Endothelial cell of umbilical vein (primary cell): ENCODE measurements at regions not wholly inside any gene's neighbourhood (a gene's known extent, or its start where the extent isn't known, plus 50 kb on each side); places are given as distances from the start of the nearest gene placed in this dataset.

Source experiments
- BruUV-seq: library from RNA; stranded (reverse); fragments of 400-500 nt; replicated peaks from 2 replicates; lab custom pipeline; 2021; lab: Mats Ljungman, UMichigan
- CTCF ChIA-PET: fragments of 300-600, 350-600 bp; sonication (Branson Sonifier 250); formaldehyde crosslinking; loops from one replicate; lab custom pipeline; 2021; ENCODE audit warnings: antibody characterized with exemption, inconsistent platforms; lab: Charles Lee
- POLR2A ChIA-PET: fragments of 300-600, 350-600 bp; sonication (Branson Sonifier 250); formaldehyde crosslinking; loops from one replicate; lab custom pipeline; 2021; ENCODE audit warnings: antibody characterized with exemption, inconsistent platforms; lab: Charles Lee
- DNase-seq: peaks from one replicate; pipeline ENCODE4 v3.0.0-alpha.2; 2011; ENCODE audit warnings: low read depth, low spot score
- FAIRE-seq: peaks from 2 replicates; lab custom pipeline; 2011; peaks lifted over from hg19 to GRCh38; lab: Jason Lieb, UNC
- H2AFZ ChIP-seq: 2 replicates; pipeline ENCODE4 v1.6.0; 2012; ENCODE audit warnings: low read depth, low read length, control low read depth, inconsistent platforms
- H3K27ac ChIP-seq: 2 replicates; pipeline ENCODE4 v1.5.1; 2011; ENCODE audit warnings: low read depth, mild to moderate bottlenecking, control low read depth, low read length, moderate library complexity; ENCODE audit not compliant: insufficient read depth
- H3K27me3 ChIP-seq, 2 experiments: 2 replicates each; pipeline versions ENCODE4 v1.6.0 to v1.6.1; 2011; ENCODE audit warnings: low read length in 2 of 2, mixed read lengths in 1 of 2; ENCODE audit not compliant: control insufficient read depth in 2 of 2, insufficient read depth in 2 of 2
- H3K36me3 ChIP-seq, 2 experiments: 2 replicates in 1 of 2; 3 replicates in 1 of 2; pipeline ENCODE4 v1.5.1; 2011; ENCODE audit warnings: low read length in 2 of 2, mild to moderate bottlenecking in 1 of 2, moderate library complexity in 1 of 2; ENCODE audit not compliant: control insufficient read depth in 2 of 2, insufficient read depth in 2 of 2; ENCODE audit errors: extremely low read depth in 1 of 2
- H3K4me1 ChIP-seq: 3 replicates; pipeline ENCODE4 v1.5.1; 2011; ENCODE audit warnings: mild to moderate bottlenecking, low read length; ENCODE audit not compliant: control insufficient read depth, insufficient read depth; ENCODE audit errors: extremely low read depth
- H3K4me2 ChIP-seq: 2 replicates; pipeline ENCODE4 v1.6.1; 2011; ENCODE audit warnings: low read length, control low read depth, mixed read lengths; ENCODE audit not compliant: insufficient read depth
- H3K4me3 ChIP-seq, 3 experiments: fragments of 200-600 bp in 1 of 3; sonication (generic), shearing (Covaris generic) in 1 of 3; replicated peaks in 1 of 3; 2 replicates each; pipeline ENCODE4 v1.5.1; 2011 to 2016; ENCODE audit warnings: control low read depth in 3 of 3, low read length in 3 of 3, mild to moderate bottlenecking in 2 of 3, inconsistent platforms in 1 of 3, low read depth in 1 of 3, moderate library complexity in 1 of 3; ENCODE audit not compliant: insufficient read depth in 1 of 3
- H3K79me2 ChIP-seq: 2 replicates; pipeline ENCODE4 v1.6.0; 2012; ENCODE audit warnings: low read length, inconsistent platforms; ENCODE audit not compliant: control insufficient read depth, insufficient read depth
- H3K9ac ChIP-seq: replicated peaks from 2 replicates; pipeline ENCODE3; 2011; ENCODE audit warnings: low read length, control low read depth; ENCODE audit not compliant: insufficient read depth; ENCODE audit errors: extremely low read depth
- H3K9me1 ChIP-seq: replicated peaks from 3 replicates; pipeline ENCODE4 v1.6.0; 2011; ENCODE audit warnings: mild to moderate bottlenecking, low read length; ENCODE audit not compliant: control insufficient read depth, insufficient read depth; ENCODE audit errors: extremely low read depth
- H3K9me3 ChIP-seq: replicated peaks from 2 replicates; pipeline ENCODE4 v1.5.1; 2012; ENCODE audit warnings: low read length, inconsistent platforms; ENCODE audit not compliant: control insufficient read depth, insufficient read depth
- H4K20me1 ChIP-seq: replicated peaks from 2 replicates; pipeline ENCODE3; 2011; ENCODE audit warnings: mild to moderate bottlenecking, low read length; ENCODE audit not compliant: control insufficient read depth, insufficient read depth; ENCODE audit errors: extremely low read depth
- EZH2 ChIP-seq: IDR thresholded peaks from 2 replicates; pipeline ENCODE4 v1.6.1; 2012; ENCODE audit warnings: borderline replicate concordance, low read depth, mild to moderate bottlenecking, moderate library complexity, low read length, inconsistent platforms; ENCODE audit not compliant: severe bottlenecking
- FOS ChIP-seq: IDR thresholded peaks from 2 replicates; pipeline ENCODE4 v1.6.1; 2011; ENCODE audit warnings: mild to moderate bottlenecking, low read length, moderate library complexity, borderline replicate concordance; ENCODE audit not compliant: insufficient read depth
- GATA2 ChIP-seq: IDR thresholded peaks from 2 replicates; pipeline ENCODE4 v1.7.0; 2011; ENCODE audit warnings: low read depth, mild to moderate bottlenecking, moderate library complexity, mixed read lengths, low read length; ENCODE audit not compliant: insufficient read length, insufficient read depth
- JUN ChIP-seq: IDR thresholded peaks from 2 replicates; pipeline ENCODE4 v1.6.1; 2011; ENCODE audit warnings: borderline replicate concordance, low read depth; ENCODE audit not compliant: insufficient read length, insufficient read depth
- MYC ChIP-seq: IDR thresholded peaks from one replicate; pipeline ENCODE4 v1.6.1; 2011; ENCODE audit warnings: mild to moderate bottlenecking, low read depth, low read length
- POLR2A ChIP-seq: IDR thresholded peaks from 2 replicates; pipeline ENCODE4 v1.6.1; 2012; ENCODE audit warnings: low read depth, mild to moderate bottlenecking, control low read depth, low read length
- POLR2AphosphoS5 ChIP-seq: IDR thresholded peaks from 2 replicates; pipeline ENCODE4 v1.6.1; 2012; ENCODE audit warnings: low read depth, mild to moderate bottlenecking, control low read depth, low read length, moderate library complexity; ENCODE audit not compliant: insufficient read depth
- dilution Hi-C: fragments of 300-500 bp; cut with MboI; formaldehyde crosslinking; loops from one replicate; pipeline ENCODE4 v1.15.0; 2019; ENCODE audit warnings: low sequenced_read_pairs; ENCODE audit not compliant: extremely low pct_ligation_motif_present
- intact Hi-C: fragments of 100-400 bp; cut with micrococcal nuclease; formaldehyde crosslinking; loops from one replicate; pipeline ENCODE4 v1.10.0; 2022
- TF ChIP-seq, protein P1 (sequence below), 2 donors: IDR thresholded peaks; 1 replicate in 1 of 2; 2 replicates in 1 of 2; pipeline ENCODE4 v1.5.1; 2011; ENCODE audit warnings: low read length in 2 of 2, mild to moderate bottlenecking in 2 of 2, moderate library complexity in 2 of 2, control low read depth in 1 of 2, inconsistent platforms in 1 of 2, low read depth in 1 of 2; ENCODE audit not compliant: insufficient read depth in 1 of 2; ENCODE audit errors: extremely low read depth in 1 of 2
- TF ChIP-seq, protein P2 (sequence below): IDR thresholded peaks from 2 replicates; pipeline ENCODE4 v1.6.1; 2011; ENCODE audit not compliant: insufficient read depth, insufficient read length

DNA sequence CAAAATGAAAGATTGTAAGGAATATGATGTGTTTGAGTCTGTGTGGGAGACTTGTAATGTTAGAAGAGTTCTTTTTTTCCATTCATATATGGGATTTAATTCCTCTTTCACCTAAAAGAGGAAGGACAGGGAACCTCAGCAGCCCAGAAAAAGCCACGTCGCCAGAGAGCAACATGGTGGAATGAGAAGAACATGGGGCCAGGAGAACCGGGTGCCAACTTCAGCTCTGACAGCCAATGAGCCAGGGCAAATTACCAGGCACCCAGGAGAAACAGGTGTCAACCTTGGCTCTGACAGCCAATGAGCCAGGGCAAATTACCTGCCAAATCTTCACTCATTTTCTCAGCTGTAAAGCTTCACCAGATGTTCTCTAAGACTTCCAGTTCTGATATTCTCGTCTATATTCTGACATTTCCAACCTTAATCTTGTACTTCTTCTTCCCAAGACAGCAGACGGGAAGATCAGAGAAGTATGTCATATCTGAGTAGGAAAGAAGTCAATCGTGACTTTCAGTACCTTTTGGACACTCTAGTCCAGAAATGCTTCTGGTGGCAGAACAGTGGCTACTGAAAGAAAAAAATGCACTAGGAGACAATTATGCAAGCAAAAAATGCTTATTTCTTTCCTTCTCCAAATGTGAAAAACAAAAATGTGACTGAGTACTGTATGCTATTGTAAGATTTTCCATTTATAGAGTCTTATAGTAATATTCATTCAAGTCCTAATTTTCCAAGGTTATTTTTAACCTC lies 79.2 kb upstream of the COL5A2 start:
- dilution Hi-C loops: no loop called here
- peaks cover 9% of the 10 kb centered on the region for H3K4me1 ChIP-seq
- ChIA-PET POLR2A (no interaction called here), CTCF (no interaction called here)
- no peaks in the 10 kb centered on the region for H3K36me3 ChIP-seq
- H3K4me2 ChIP-seq: no peak overlapping the region
- TF ChIP-seq GATA2 (no peak), FOS (no peak), POLR2AphosphoS5 (no peak), MYC (no peak), EZH2 (no peak), POLR2A (no peak), JUN (no peak)
- TF ChIP-seq, protein P1, sequence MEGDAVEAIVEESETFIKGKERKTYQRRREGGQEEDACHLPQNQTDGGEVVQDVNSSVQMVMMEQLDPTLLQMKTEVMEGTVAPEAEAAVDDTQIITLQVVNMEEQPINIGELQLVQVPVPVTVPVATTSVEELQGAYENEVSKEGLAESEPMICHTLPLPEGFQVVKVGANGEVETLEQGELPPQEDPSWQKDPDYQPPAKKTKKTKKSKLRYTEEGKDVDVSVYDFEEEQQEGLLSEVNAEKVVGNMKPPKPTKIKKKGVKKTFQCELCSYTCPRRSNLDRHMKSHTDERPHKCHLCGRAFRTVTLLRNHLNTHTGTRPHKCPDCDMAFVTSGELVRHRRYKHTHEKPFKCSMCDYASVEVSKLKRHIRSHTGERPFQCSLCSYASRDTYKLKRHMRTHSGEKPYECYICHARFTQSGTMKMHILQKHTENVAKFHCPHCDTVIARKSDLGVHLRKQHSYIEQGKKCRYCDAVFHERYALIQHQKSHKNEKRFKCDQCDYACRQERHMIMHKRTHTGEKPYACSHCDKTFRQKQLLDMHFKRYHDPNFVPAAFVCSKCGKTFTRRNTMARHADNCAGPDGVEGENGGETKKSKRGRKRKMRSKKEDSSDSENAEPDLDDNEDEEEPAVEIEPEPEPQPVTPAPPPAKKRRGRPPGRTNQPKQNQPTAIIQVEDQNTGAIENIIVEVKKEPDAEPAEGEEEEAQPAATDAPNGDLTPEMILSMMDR (IDR thresholded peaks at IDR 0.05; ENCODE audit: extremely low read depth in 1 of 2, insufficient read depth in 1 of 2, low read depth in 1 of 2, low read length in 2 of 2): no peak
- TF ChIP-seq, protein P2, sequence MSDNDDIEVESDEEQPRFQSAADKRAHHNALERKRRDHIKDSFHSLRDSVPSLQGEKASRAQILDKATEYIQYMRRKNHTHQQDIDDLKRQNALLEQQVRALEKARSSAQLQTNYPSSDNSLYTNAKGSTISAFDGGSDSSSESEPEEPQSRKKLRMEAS: no peak
- intact Hi-C loops: no loop called here
- no peak overlapping the region for H3K9ac ChIP-seq
- H3K79me2 ChIP-seq: no peaks in the 10 kb centered on the region
- no peak for DNase-seq
- H3K9me1 ChIP-seq: no peaks in the 10 kb centered on the region
- no peak overlapping the region for H3K4me3 ChIP-seq
- H3K9me3 ChIP-seq: no peaks in the 10 kb centered on the region
- no peaks in the 10 kb centered on the region for H4K20me1 ChIP-seq
- no peak overlapping the region for H2AFZ ChIP-seq
- H3K27me3 ChIP-seq: no peaks in the 10 kb centered on the region
- BruUV-seq: no TSS peak
- FAIRE-seq: no peak
- no peak overlapping the region for H3K27ac ChIP-seq
